GM12878 (cell line): ENCODE measurements at regions not wholly inside any gene's neighbourhood (a gene's known extent, or its start where the extent isn't known, plus 50 kb on each side); places are given as distances from the start of the nearest gene placed in this dataset.

Source experiments
- ATAC-seq: fragments of 200-7000 bp; cut with Tn5 transposase; 3 replicates; pipeline ENCODE4 v1.9.1; 2020; ENCODE audit warnings: mild to moderate bottlenecking, moderate library complexity
- BruUV-seq: library from RNA; stranded (reverse); fragments of 400-500 nt; replicated peaks from 2 replicates; lab custom pipeline; 2021; lab: Mats Ljungman, UMichigan
- CTCF ChIA-PET: fragments of 300-600 bp; sonication (Branson Sonifier 250); formaldehyde crosslinking; extraction: SDS; loops from one replicate; lab custom pipeline; 2021; ENCODE audit warnings: inconsistent platforms; lab: Yijun Ruan, JAX
- POLR2A ChIA-PET: fragments of 350-600 bp; formaldehyde crosslinking; extraction: SDS; loops from one replicate; lab custom pipeline; 2021; ENCODE audit warnings: inconsistent platforms; lab: Charles Lee
- RAD21 ChIA-PET: fragments of 300-600 bp; sonication (Branson Sonifier 250); formaldehyde crosslinking; loops from one replicate; lab custom pipeline; 2023; ENCODE audit warnings: antibody characterized with exemption; ENCODE audit not compliant: unreplicated experiment; lab: Charles Lee
- SMC1A ChIA-PET: fragments of 300-600 bp; sonication (Branson Sonifier 250); formaldehyde crosslinking; loops from one replicate; lab custom pipeline; 2023; ENCODE audit not compliant: unreplicated experiment, uncharacterized antibody; lab: Charles Lee
- DNase-seq: peaks from one replicate; pipeline ENCODE4 v3.0.0-alpha.2; 2011; ENCODE audit warnings: low read depth, low spot score
- FAIRE-seq: peaks from 3 replicates; lab custom pipeline; 2011; peaks lifted over from hg19 to GRCh38; lab: Jason Lieb, UNC
- H2AFZ ChIP-seq: 2 replicates; pipeline ENCODE4 v1.6.0; 2011; ENCODE audit warnings: low read depth, low read length, control low read depth; ENCODE audit not compliant: control insufficient read depth
- H3K27ac ChIP-seq: 2 replicates; pipeline ENCODE4 v1.5.1; 2011; ENCODE audit warnings: control low read depth; ENCODE audit not compliant: control insufficient read depth, insufficient read depth
- H3K27me3 ChIP-seq, 2 experiments: replicated peaks in 1 of 2; 2 replicates each; pipeline versions ENCODE4 v1.6.0 to v1.6.1; 2011; ENCODE audit warnings: low read length in 1 of 2; ENCODE audit not compliant: control insufficient read depth in 2 of 2, insufficient read depth in 2 of 2
- H3K36me3 ChIP-seq, 2 experiments: 2 replicates each; pipeline ENCODE4 v1.5.1; 2011; ENCODE audit warnings: low read length in 1 of 2; ENCODE audit not compliant: control insufficient read depth in 2 of 2, insufficient read depth in 2 of 2
- H3K4me1 ChIP-seq: 2 replicates; pipeline ENCODE4 v1.6.1; 2011; ENCODE audit warnings: mild to moderate bottlenecking, low read length, moderate library complexity, mixed read lengths; ENCODE audit not compliant: control insufficient read depth, insufficient read depth
- H3K4me2 ChIP-seq: 2 replicates; pipeline ENCODE4 v1.6.0; 2011; ENCODE audit warnings: control low read depth; ENCODE audit not compliant: control insufficient read depth, insufficient read depth
- H3K4me3 ChIP-seq: fragments of 200-600 bp; sonication (generic); 2 replicates; pipeline ENCODE4 v1.5.1; 2016
- H3K79me2 ChIP-seq: 2 replicates; pipeline ENCODE4 v1.6.0; 2011; ENCODE audit warnings: low read length; ENCODE audit not compliant: control insufficient read depth, insufficient read depth
- H3K9ac ChIP-seq: 2 replicates; pipeline ENCODE4 v1.8.0; 2011; ENCODE audit warnings: low read length, control low read depth, mixed read lengths; ENCODE audit not compliant: control insufficient read depth, insufficient read depth
- H3K9me3 ChIP-seq: replicated peaks from 3 replicates; pipeline ENCODE4 v1.5.1; 2011; ENCODE audit warnings: mild to moderate bottlenecking, low read length; ENCODE audit not compliant: control insufficient read depth, insufficient read depth
- H4K20me1 ChIP-seq: 2 replicates; pipeline ENCODE4 v1.6.0; 2011; ENCODE audit not compliant: control insufficient read depth, insufficient read depth
- BACH1 ChIP-seq: fragments of 450-650 bp; IDR thresholded peaks from 2 replicates; pipeline ENCODE4 v1.6.1; 2017; ENCODE audit warnings: mild to moderate bottlenecking, borderline replicate concordance
- CBFB ChIP-seq: IDR thresholded peaks from 2 replicates; pipeline ENCODE4 v1.6.1; 2016; ENCODE audit warnings: antibody characterized with exemption, low read depth
- CHD2 ChIP-seq: IDR thresholded peaks from 2 replicates; pipeline ENCODE4 v1.6.1; 2011; ENCODE audit warnings: low read depth, low read length, improper control_type of control experiment, borderline replicate concordance
- HDGF ChIP-seq: fragments of 450-650 bp; IDR thresholded peaks from 2 replicates; pipeline ENCODE4 v1.6.1; 2016; ENCODE audit warnings: antibody characterized with exemption
- IKZF2 ChIP-seq, 2 experiments: fragments of 450-650 bp; IDR thresholded peaks; 2 replicates each; pipeline ENCODE4 v1.6.1; 2017; ENCODE audit warnings: mild to moderate bottlenecking in 2 of 2, moderate library complexity in 2 of 2
- MEF2B ChIP-seq: fragments of 450-650 bp; IDR thresholded peaks from 2 replicates; pipeline ENCODE4 v1.6.1; 2018; ENCODE audit warnings: mild to moderate bottlenecking, moderate library complexity; ENCODE audit not compliant: partially characterized antibody, poor library complexity, severe bottlenecking
- MXI1 ChIP-seq: fragments of 150-350 bp; IDR thresholded peaks from 2 replicates; pipeline ENCODE4 v1.6.1; 2011; ENCODE audit warnings: low read depth, mild to moderate bottlenecking, inconsistent platforms, low read length, improper control_type of control experiment
- NFIC ChIP-seq: IDR thresholded peaks from 2 replicates; pipeline ENCODE4 v1.6.1; 2012; ENCODE audit warnings: low read depth, mild to moderate bottlenecking, inconsistent platforms, low read length, moderate library complexity
- PML ChIP-seq: IDR thresholded peaks from 2 replicates; pipeline ENCODE4 v1.6.1; 2012; ENCODE audit warnings: low read length, inconsistent platforms
- RAD51 ChIP-seq: fragments of 450-650 bp; IDR thresholded peaks from 2 replicates; pipeline ENCODE4 v1.6.1; 2016; ENCODE audit warnings: moderate library complexity, mild to moderate bottlenecking, inconsistent platforms
- STAT1 ChIP-seq: fragments of 450-650 bp; conservative IDR thresholded peaks from 2 replicates; pipeline ENCODE4 v1.6.1; 2014; ENCODE audit warnings: antibody characterized with exemption, mild to moderate bottlenecking
- SUZ12 ChIP-seq: fragments of 200-600 bp; sonication (generic); IDR thresholded peaks from one replicate; pipeline ENCODE4 v1.6.1; 2018; ENCODE audit warnings: antibody characterized with exemption, mild to moderate bottlenecking; ENCODE audit not compliant: unreplicated experiment
- WRNIP1 ChIP-seq: IDR thresholded peaks from 2 replicates; pipeline ENCODE4 v1.6.1; 2011; ENCODE audit warnings: low read depth, low read length, improper control_type of control experiment, borderline replicate concordance
- WGBS: methylation state at CpG from one replicate; pipeline ENCODE4 v1.1.6; 2016; ENCODE audit warnings: low lambda C conversion rate; ENCODE audit not compliant: insufficient replicate concordance, insufficient coverage; ENCODE audit errors: missing lambda C conversion rate; 5-methylcytosine and 5-hydroxymethylcytosine counted together
- in situ Hi-C: fragments of 300-500 bp; cut with MboI; formaldehyde crosslinking; loops from 9 replicates; pipeline ENCODE4 v1.14.3; 2018; ENCODE audit warnings: mixed read lengths
- intact Hi-C: fragments of 100-400 bp; cut with micrococcal nuclease; formaldehyde crosslinking; loops from one replicate; pipeline ENCODE4 v1.14.2; 2022; ENCODE audit not compliant: unreplicated experiment
- TF ChIP-seq, protein P1 (sequence below): fragments of 450-650 bp; IDR thresholded peaks from 2 replicates; pipeline ENCODE4 v1.6.1; 2017; ENCODE audit warnings: mild to moderate bottlenecking, moderate library complexity
- TF ChIP-seq, protein P2 (sequence below): fragments of 450-650 bp; conservative IDR thresholded peaks from 2 replicates; pipeline ENCODE4 v1.6.1; 2017; ENCODE audit warnings: mild to moderate bottlenecking, moderate library complexity
- TF ChIP-seq, protein P3 (sequence below): IDR thresholded peaks from 2 replicates; pipeline ENCODE4 v1.6.1; 2011; ENCODE audit warnings: low read depth, low read length, improper control_type of control experiment, borderline replicate concordance

DNA sequence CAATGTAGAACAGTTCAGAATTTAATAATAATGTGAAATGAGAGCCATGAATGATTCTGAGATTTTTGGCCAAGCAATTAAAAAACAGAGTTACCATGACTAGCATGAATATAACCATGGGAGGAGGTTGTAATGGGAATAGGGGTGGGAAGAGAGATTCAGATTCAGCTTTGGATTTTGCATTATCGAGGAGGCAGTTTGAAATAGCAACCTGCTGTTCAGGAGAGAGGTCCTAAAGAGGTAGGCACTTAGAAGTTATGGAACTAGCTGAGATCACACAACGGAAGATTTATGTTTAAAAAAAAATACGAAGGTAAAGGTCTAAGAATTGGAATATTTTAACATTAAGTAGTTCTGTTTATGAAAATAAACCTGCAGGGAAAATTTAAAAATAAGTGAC lies 124.4 kb upstream of the TECRL start (continued):
- TF ChIP-seq, protein P1, sequence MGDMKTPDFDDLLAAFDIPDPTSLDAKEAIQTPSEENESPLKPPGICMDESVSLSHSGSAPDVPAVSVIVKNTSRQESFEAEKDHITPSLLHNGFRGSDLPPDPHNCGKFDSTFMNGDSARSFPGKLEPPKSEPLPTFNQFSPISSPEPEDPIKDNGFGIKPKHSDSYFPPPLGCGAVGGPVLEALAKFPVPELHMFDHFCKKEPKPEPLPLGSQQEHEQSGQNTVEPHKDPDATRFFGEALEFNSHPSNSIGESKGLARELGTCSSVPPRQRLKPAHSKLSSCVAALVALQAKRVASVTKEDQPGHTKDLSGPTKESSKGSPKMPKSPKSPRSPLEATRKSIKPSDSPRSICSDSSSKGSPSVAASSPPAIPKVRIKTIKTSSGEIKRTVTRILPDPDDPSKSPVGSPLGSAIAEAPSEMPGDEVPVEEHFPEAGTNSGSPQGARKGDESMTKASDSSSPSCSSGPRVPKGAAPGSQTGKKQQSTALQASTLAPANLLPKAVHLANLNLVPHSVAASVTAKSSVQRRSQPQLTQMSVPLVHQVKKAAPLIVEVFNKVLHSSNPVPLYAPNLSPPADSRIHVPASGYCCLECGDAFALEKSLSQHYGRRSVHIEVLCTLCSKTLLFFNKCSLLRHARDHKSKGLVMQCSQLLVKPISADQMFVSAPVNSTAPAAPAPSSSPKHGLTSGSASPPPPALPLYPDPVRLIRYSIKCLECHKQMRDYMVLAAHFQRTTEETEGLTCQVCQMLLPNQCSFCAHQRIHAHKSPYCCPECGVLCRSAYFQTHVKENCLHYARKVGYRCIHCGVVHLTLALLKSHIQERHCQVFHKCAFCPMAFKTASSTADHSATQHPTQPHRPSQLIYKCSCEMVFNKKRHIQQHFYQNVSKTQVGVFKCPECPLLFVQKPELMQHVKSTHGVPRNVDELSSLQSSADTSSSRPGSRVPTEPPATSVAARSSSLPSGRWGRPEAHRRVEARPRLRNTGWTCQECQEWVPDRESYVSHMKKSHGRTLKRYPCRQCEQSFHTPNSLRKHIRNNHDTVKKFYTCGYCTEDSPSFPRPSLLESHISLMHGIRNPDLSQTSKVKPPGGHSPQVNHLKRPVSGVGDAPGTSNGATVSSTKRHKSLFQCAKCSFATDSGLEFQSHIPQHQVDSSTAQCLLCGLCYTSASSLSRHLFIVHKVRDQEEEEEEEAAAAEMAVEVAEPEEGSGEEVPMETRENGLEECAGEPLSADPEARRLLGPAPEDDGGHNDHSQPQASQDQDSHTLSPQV, result no peak
- TF ChIP-seq STAT1, result no peak

DNA sequence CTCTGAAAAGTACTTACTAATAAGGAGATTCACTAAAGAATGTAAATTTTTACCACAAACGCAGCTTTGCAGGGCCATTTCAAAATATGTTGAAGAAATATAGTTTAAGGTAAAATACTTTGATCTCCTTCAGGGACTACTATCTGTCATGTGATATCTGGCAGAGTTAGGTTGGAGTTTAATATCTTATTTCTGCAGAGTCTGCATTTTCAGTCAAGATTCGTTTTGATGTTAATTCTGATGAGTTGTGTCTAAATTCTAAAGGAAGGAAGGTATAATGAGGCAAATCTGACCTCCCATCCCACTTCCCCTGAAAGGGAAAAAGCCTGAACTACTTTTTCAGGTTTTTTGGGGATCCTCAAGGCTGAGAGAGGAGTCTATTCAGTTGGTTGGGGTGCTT lies 123.9 kb upstream of the TECRL start:
- FAIRE-seq (no peak), DNase-seq (no peak), ATAC-seq (no peak)
- no peak overlapping the region for H2AFZ ChIP-seq
- no peaks in the 10 kb centered on the region for H3K36me3 ChIP-seq
- no peak overlapping the region for H3K4me2 ChIP-seq
- H3K27ac ChIP-seq, result no peak overlapping the region
- H3K79me2 ChIP-seq, result no peaks in the 10 kb centered on the region
- H3K4me3 ChIP-seq, result no peak overlapping the region
- ChIA-PET POLR2A (no interaction called here), SMC1A (no interaction called here), RAD21 (no interaction called here), CTCF (no interaction called here)
- no TSS peak for BruUV-seq
- H3K9ac ChIP-seq, result no peak overlapping the region
- H3K4me1 ChIP-seq, result no peaks in the 10 kb centered on the region
- WGBS, result 5% methylated on average over 2 of the region's 2 CpGs
- no peaks in the 10 kb centered on the region for H4K20me1 ChIP-seq
- no peaks in the 10 kb centered on the region for H3K9me3 ChIP-seq
- intact Hi-C loops (loop anchor here (10.0 kb wide), 2 partner anchors 558 to 1228 kb away; no protein-coding TSS in a partner anchor), in situ Hi-C loops (no loop called here)
- H3K27me3 ChIP-seq, result no peaks in the 10 kb centered on the region
- no peak for TF ChIP-seq BACH1
- no peak for TF ChIP-seq HDGF
- TF ChIP-seq, protein P2, sequence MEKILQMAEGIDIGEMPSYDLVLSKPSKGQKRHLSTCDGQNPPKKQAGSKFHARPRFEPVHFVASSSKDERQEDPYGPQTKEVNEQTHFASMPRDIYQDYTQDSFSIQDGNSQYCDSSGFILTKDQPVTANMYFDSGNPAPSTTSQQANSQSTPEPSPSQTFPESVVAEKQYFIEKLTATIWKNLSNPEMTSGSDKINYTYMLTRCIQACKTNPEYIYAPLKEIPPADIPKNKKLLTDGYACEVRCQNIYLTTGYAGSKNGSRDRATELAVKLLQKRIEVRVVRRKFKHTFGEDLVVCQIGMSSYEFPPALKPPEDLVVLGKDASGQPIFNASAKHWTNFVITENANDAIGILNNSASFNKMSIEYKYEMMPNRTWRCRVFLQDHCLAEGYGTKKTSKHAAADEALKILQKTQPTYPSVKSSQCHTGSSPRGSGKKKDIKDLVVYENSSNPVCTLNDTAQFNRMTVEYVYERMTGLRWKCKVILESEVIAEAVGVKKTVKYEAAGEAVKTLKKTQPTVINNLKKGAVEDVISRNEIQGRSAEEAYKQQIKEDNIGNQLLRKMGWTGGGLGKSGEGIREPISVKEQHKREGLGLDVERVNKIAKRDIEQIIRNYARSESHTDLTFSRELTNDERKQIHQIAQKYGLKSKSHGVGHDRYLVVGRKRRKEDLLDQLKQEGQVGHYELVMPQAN, result no peak
- no peak for TF ChIP-seq IKZF2 (IDR thresholded peaks at IDR 0.05)
- TF ChIP-seq PML, result no peak
- no peak for TF ChIP-seq CBFB
- TF ChIP-seq, protein P3, sequence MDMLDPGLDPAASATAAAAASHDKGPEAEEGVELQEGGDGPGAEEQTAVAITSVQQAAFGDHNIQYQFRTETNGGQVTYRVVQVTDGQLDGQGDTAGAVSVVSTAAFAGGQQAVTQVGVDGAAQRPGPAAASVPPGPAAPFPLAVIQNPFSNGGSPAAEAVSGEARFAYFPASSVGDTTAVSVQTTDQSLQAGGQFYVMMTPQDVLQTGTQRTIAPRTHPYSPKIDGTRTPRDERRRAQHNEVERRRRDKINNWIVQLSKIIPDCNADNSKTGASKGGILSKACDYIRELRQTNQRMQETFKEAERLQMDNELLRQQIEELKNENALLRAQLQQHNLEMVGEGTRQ, result no peak
- no peak for TF ChIP-seq MEF2B
- no peak for TF ChIP-seq SUZ12
- TF ChIP-seq CHD2, result no peak
- no peak for TF ChIP-seq NFIC
- no peak for TF ChIP-seq MXI1
- TF ChIP-seq RAD51, result no peak
- TF ChIP-seq WRNIP1, result no peak
